K562 (cell line): ENCODE measurements at regions not wholly inside any gene's neighbourhood (a gene's known extent, or its start where the extent isn't known, plus 50 kb on each side); places are given as distances from the start of the nearest gene placed in this dataset.
"Not testable (repeated sequence)": the region's sequence is repeated elsewhere in the genome, so short reads cannot be mapped to it uniquely, and the experiment has no call there.

ENCODE experiments used
- ATAC-seq: fragments of 200-7000 bp; cut with Tn5 transposase; 3 replicates; pipeline ENCODE4 v1.9.1; 2020; ENCODE audit warnings: moderate library complexity
- BruUV-seq: library from RNA; stranded (reverse); fragments of 400-500 nt; replicated peaks from 2 replicates; lab custom pipeline; 2021; lab: Mats Ljungman, UMichigan
- CTCF ChIA-PET: fragments of 300-600 bp; formaldehyde crosslinking; extraction: SDS; loops from one replicate; lab custom pipeline; 2021; ENCODE audit warnings: low intra/inter-chr PET ratio; lab: Yijun Ruan, JAX
- POLR2A ChIA-PET: fragments of 300-600, 350-650 bp; sonication (Branson Sonifier 250); formaldehyde crosslinking; extraction: SDS; loops from one replicate; lab custom pipeline; 2021; ENCODE audit warnings: antibody characterized with exemption, inconsistent platforms; lab: Yijun Ruan, JAX
- DNase-seq, 4 experiments: peaks; one replicate each; pipeline versions ENCODE4 v3.0.0 to v3.0.0-alpha.2; 2011 to 2018; ENCODE audit warnings: low spot score in 3 of 4, mixed read lengths in 3 of 4; ENCODE audit errors: extremely low read depth in 1 of 4
- FAIRE-seq: peaks from 2 replicates; lab custom pipeline; 2011; peaks lifted over from hg19 to GRCh38; lab: Jason Lieb, UNC
- H2AFZ ChIP-seq: 2 replicates; pipeline ENCODE4 v1.6.0; 2011; ENCODE audit warnings: low read depth, low read length, control low read depth, inconsistent platforms
- H3K27ac ChIP-seq: fragments of 200-600 bp; 3 replicates; pipeline ENCODE4 v1.8.0; 2011; ENCODE audit warnings: low read depth, mild to moderate bottlenecking, control low read depth, inconsistent platforms, low read length, moderate library complexity, mixed read lengths; ENCODE audit errors: extremely low read depth
- H3K27me3 ChIP-seq, 2 experiments: fragments of 300-600 bp in 1 of 2; 2 replicates in 1 of 2; 3 replicates in 1 of 2; pipeline versions ENCODE4 v1.6.0 to v1.8.0; 2011; ENCODE audit warnings: inconsistent platforms in 2 of 2, low read length in 2 of 2, mild to moderate bottlenecking in 1 of 2, mixed read lengths in 1 of 2, moderate library complexity in 1 of 2; ENCODE audit not compliant: control insufficient read depth in 2 of 2, insufficient read depth in 2 of 2
- H3K36me3 ChIP-seq: fragments of 300-600 bp; 3 replicates; pipeline ENCODE4 v1.8.0; 2011; ENCODE audit warnings: mild to moderate bottlenecking, low read length, inconsistent platforms; ENCODE audit not compliant: control insufficient read depth, insufficient read depth
- H3K4me1 ChIP-seq, 2 experiments: fragments of 200-600 bp in 1 of 2; replicated peaks in 1 of 2; 2 replicates in 1 of 2; 3 replicates in 1 of 2; pipeline versions ENCODE4 v1.5.1 to v1.8.0; 2011; ENCODE audit warnings: inconsistent platforms in 2 of 2, low read length in 2 of 2, mild to moderate bottlenecking in 1 of 2, mixed read lengths in 1 of 2, moderate library complexity in 1 of 2; ENCODE audit not compliant: control insufficient read depth in 2 of 2, insufficient read depth in 2 of 2
- H3K4me2 ChIP-seq: 2 replicates; pipeline ENCODE4 v1.6.1; 2011; ENCODE audit warnings: low read length, control low read depth, inconsistent platforms, mixed read lengths; ENCODE audit not compliant: insufficient read depth
- H3K4me3 ChIP-seq: fragments of 200-600 bp; sonication (generic), shearing (Covaris generic); 2 replicates; pipeline ENCODE4 v1.5.1; 2016; ENCODE audit warnings: control low read depth, inconsistent platforms
- H3K79me2 ChIP-seq: fragments of 200-600 bp; 3 replicates; pipeline ENCODE4 v1.8.0; 2011; ENCODE audit warnings: low read length, inconsistent platforms; ENCODE audit not compliant: control insufficient read depth, insufficient read depth
- H3K9ac ChIP-seq, 2 experiments: 2 replicates each; pipeline versions ENCODE4 v1.6.0 to v1.6.1; 2011; ENCODE audit warnings: low read depth in 2 of 2, low read length in 2 of 2, control low read depth in 1 of 2, inconsistent platforms in 1 of 2, mild to moderate bottlenecking in 1 of 2, mixed read lengths in 1 of 2; ENCODE audit not compliant: insufficient read depth in 1 of 2
- H3K9me1 ChIP-seq: one replicate; pipeline ENCODE4 v1.6.0; 2011; ENCODE audit warnings: inconsistent platforms, mild to moderate bottlenecking, low read length, moderate library complexity; ENCODE audit not compliant: control insufficient read depth, insufficient read depth
- H3K9me3 ChIP-seq: replicated peaks from 2 replicates; pipeline ENCODE4 v1.5.1; 2011; ENCODE audit warnings: low read depth, low read length, inconsistent platforms; ENCODE audit not compliant: control insufficient read depth, insufficient read depth
- H4K20me1 ChIP-seq: replicated peaks from 2 replicates; pipeline ENCODE4 v1.6.1; 2011; ENCODE audit warnings: low read length, inconsistent platforms, mixed read lengths; ENCODE audit not compliant: control insufficient read depth, insufficient read depth
- CEBPG ChIP-seq, 3 experiments: fragments of 200-800 bp in 1 of 3; sonication (Bioruptor generic) in 1 of 3; sonication (generic) in 1 of 3; formaldehyde crosslinking in 1 of 3; IDR thresholded peaks in 2 of 3; conservative IDR thresholded peaks in 1 of 3; 2 replicates each; pipeline versions ENCODE4 v1.6.1 to v1.8.0; 2016 to 2022; ENCODE audit warnings: missing compliant biosample characterization in 2 of 3, missing genetic modification characterization in 2 of 3, mild to moderate bottlenecking in 1 of 3, missing genetic modification reagents in 1 of 3
- GABPA ChIP-seq: fragments of 200-800 bp; sonication (Bioruptor generic); conservative IDR thresholded peaks from 2 replicates; pipeline ENCODE4 v1.6.1; 2016; ENCODE audit warnings: low read depth, missing genetic modification characterization, missing compliant biosample characterization
- NONO ChIP-seq, 2 experiments: fragments of 200-400 bp in 1 of 2; fragments of 450-650 bp in 1 of 2; formaldehyde crosslinking in 1 of 2; IDR thresholded peaks; 2 replicates each; pipeline ENCODE4 v1.6.1; 2017; ENCODE audit warnings: low read depth in 2 of 2, mild to moderate bottlenecking in 2 of 2, moderate library complexity in 2 of 2, low read length in 1 of 2
- POLR2G ChIP-seq: fragments of 200-400 bp; formaldehyde crosslinking; IDR thresholded peaks from 2 replicates; pipeline ENCODE4 v1.6.1; 2017; ENCODE audit warnings: low read depth, mild to moderate bottlenecking, antibody characterized with exemption, low read length, moderate library complexity
- TCF7L2 ChIP-seq: fragments of 150-350 bp; IDR thresholded peaks from 2 replicates; pipeline ENCODE4 v1.6.1; 2016; ENCODE audit warnings: low read depth, mild to moderate bottlenecking, low read length, moderate library complexity
- ZNF140 ChIP-seq: fragments of 250-450 bp; sonication (Bioruptor Pico); IDR thresholded peaks from 2 replicates; pipeline ENCODE4 v1.8.0; 2021; ENCODE audit warnings: moderate library complexity, mild to moderate bottlenecking, inconsistent platforms
- WGBS: fragments of 100-300 bp; shearing (Covaris generic); methylation state at CpG from one replicate; pipeline ENCODE4 v1.1.6; 2016; ENCODE audit warnings: low coverage, mixed read lengths; ENCODE audit not compliant: insufficient coverage; ENCODE audit errors: missing lambda C conversion rate; 5-methylcytosine and 5-hydroxymethylcytosine counted together
- in situ Hi-C: fragments of 300-500 bp; cut with MboI; formaldehyde crosslinking; loops from 4 replicates; pipeline ENCODE4 v1.15.0; 2018; ENCODE audit warnings: inconsistent platforms, mixed read lengths
- intact Hi-C: fragments of 100-400 bp; cut with micrococcal nuclease; formaldehyde crosslinking; loops from 2 replicates; pipeline ENCODE4 v1.14.2; 2022
- TF ChIP-seq, protein P1 (sequence below): fragments of 250-450 bp; sonication (Bioruptor Pico); IDR thresholded peaks from 2 replicates; pipeline ENCODE4 v1.5.0; 2020; ENCODE audit warnings: mild to moderate bottlenecking, borderline replicate concordance

DNA sequence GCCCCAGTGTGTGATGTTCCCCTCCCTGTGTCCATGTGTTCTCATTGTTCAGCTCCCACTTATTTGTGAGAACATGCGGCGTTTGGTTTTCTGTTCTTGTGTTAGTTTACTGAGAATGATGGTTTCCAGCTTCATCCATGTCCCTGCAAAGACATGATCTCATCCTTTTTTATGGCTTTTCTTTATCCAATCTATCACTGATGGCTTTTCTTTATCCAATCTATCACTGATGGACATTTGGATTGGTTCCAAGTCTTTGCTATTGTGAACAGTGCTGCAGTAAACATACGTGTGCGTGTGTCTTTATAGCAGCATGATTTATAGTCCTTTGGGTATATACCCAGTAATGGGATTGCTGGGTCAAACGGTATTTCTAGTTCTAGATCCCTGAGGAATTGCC is 455.8 kb downstream of the MAT2B start:
- H3K36me3 ChIP-seq, intact Hi-C loops, H3K4me1 ChIP-seq, H3K9me3 ChIP-seq, H3K9ac ChIP-seq, CTCF ChIA-PET, BruUV-seq, in situ Hi-C loops, ATAC-seq, H3K27ac ChIP-seq, H3K9me1 ChIP-seq, H3K4me3 ChIP-seq, FAIRE-seq, H3K4me2 ChIP-seq, H3K27me3 ChIP-seq, DNase-seq, H3K79me2 ChIP-seq, POLR2A ChIA-PET, H2AFZ ChIP-seq, H4K20me1 ChIP-seq: not testable (repeated sequence)
- WGBS, result 0% methylated on average over 5 of the region's 5 CpGs

DNA sequence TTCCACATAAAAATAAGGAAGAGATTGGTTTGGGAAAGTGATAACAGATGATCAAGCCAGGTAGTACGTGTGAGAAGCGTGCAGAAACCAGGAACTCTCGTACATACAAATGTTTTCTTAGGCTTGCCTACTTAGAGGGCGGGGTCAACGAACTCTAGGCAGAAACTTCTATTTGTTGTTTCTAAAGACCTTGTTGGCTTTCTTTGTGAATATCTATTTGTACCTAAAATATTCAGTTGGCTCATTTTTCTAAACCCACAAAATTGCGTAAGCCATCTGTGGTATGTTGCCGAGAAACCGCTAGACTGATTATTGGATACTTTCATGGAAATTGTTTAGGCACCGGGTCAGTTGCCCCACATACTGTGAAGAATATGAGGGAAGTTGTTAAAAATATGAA is 458.5 kb downstream of the MAT2B start:
- H3K9me3 ChIP-seq, result no peaks in the 10 kb centered on the region
- H3K36me3 ChIP-seq, result no peaks in the 10 kb centered on the region
- no peaks in the 10 kb centered on the region for H3K27me3 ChIP-seq
- 1% methylated on average over 9 of the region's 9 CpGs for WGBS
- no peaks in the 10 kb centered on the region for H3K9me1 ChIP-seq
- no peak overlapping the region for H3K27ac ChIP-seq
- H3K9ac ChIP-seq, result no peak overlapping the region
- intact Hi-C loops, result no loop called here
- H4K20me1 ChIP-seq, result no peaks in the 10 kb centered on the region
- no peaks in the 10 kb centered on the region for H3K4me1 ChIP-seq
- no peaks in the 10 kb centered on the region for H3K79me2 ChIP-seq
- no peak for TF ChIP-seq GABPA (tag)
- TF ChIP-seq, protein P1, sequence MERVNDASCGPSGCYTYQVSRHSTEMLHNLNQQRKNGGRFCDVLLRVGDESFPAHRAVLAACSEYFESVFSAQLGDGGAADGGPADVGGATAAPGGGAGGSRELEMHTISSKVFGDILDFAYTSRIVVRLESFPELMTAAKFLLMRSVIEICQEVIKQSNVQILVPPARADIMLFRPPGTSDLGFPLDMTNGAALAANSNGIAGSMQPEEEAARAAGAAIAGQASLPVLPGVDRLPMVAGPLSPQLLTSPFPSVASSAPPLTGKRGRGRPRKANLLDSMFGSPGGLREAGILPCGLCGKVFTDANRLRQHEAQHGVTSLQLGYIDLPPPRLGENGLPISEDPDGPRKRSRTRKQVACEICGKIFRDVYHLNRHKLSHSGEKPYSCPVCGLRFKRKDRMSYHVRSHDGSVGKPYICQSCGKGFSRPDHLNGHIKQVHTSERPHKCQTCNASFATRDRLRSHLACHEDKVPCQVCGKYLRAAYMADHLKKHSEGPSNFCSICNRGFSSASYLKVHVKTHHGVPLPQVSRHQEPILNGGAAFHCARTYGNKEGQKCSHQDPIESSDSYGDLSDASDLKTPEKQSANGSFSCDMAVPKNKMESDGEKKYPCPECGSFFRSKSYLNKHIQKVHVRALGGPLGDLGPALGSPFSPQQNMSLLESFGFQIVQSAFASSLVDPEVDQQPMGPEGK (CRISPR knock-in tag), result no peak
- no peak for TF ChIP-seq TCF7L2
- TF ChIP-seq NONO (IDR thresholded peaks at IDR 0.05; ENCODE audit: low read depth in 2 of 2, low read length in 1 of 2), result no peak
- TF ChIP-seq CEBPG (CRISPR knock-in tag; IDR thresholded peaks at IDR 0.05), result peak; percentile 46; the same call in 1 of the 2 replicates
- peak in 1 of 2 experiments; percentile 31; a peak in 1 of 4 replicates for TF ChIP-seq CEBPG (tag; conservative IDR thresholded peaks at IDR 0.05 in 1 of 2, IDR thresholded peaks at IDR 0.05 in 1 of 2)
- TF ChIP-seq ZNF140, result no peak
- TF ChIP-seq POLR2G, result no peak
- H3K4me2 ChIP-seq, result no peak overlapping the region
- BruUV-seq, result no TSS peak
- FAIRE-seq (no peak), ATAC-seq (no peak), DNase-seq (peak in 1 of 4 experiments; percentile 8)
- CTCF ChIA-PET, result no interaction called here
- in situ Hi-C loops, result no loop called here
- no peak overlapping the region for H2AFZ ChIP-seq
- POLR2A ChIA-PET, result no interaction called here
- H3K4me3 ChIP-seq, result no peak overlapping the region
